ENCODE measurements at regions not wholly inside any gene's neighbourhood (a gene's known extent, or its start where the extent isn't known, plus 50 kb on each side); places are given as distances from the start of the nearest gene placed in this dataset.

- no peak for DNase-seq (ENCODE audit: extremely low read depth in 1 of 4, low spot score in 3 of 4)
- H3K79me2 ChIP-seq (ENCODE audit: control insufficient read depth, insufficient read depth, low read length), result no peaks in the 10 kb centered on the region
- no peaks in the 10 kb centered on the region for H3K9me1 ChIP-seq (ENCODE audit: control insufficient read depth, insufficient read depth, low read length)
- H3K27ac ChIP-seq (ENCODE audit: extremely low read depth, low read depth, low read length), result no peak overlapping the region
- no TSS peak for BruUV-seq (replicated peaks)
- no peak for FAIRE-seq
- ATAC-seq, result no peak
- intact Hi-C loops (cut with micrococcal nuclease), result no loop called here
- 0% methylated on average over 2 of the region's 2 CpGs for WGBS (ENCODE audit: insufficient coverage, low coverage, missing lambda C conversion rate)
- no peaks in the 10 kb centered on the region for H3K4me1 ChIP-seq (replicated peaks in 1 of 2; ENCODE audit: control insufficient read depth in 2 of 2, insufficient read depth in 2 of 2, low read length in 2 of 2)
- H4K20me1 ChIP-seq (replicated peaks; ENCODE audit: control insufficient read depth, insufficient read depth, low read length), result no peaks in the 10 kb centered on the region
- H3K9ac ChIP-seq (ENCODE audit: insufficient read depth in 1 of 2, low read depth in 2 of 2, low read length in 2 of 2), result no peak overlapping the region
- no peaks in the 10 kb centered on the region for H3K36me3 ChIP-seq (ENCODE audit: control insufficient read depth, insufficient read depth, low read length)
- in situ Hi-C loops (cut with MboI), result no loop called here
- ChIA-PET POLR2A (no interaction called here), CTCF (ENCODE audit: low intra/inter-chr PET ratio) (no interaction called here)
- TF ChIP-seq FOXK1 (CRISPR knock-in tag; IDR thresholded peaks at IDR 0.05; ENCODE audit: borderline replicate concordance), result no peak
- TF ChIP-seq, protein P1, sequence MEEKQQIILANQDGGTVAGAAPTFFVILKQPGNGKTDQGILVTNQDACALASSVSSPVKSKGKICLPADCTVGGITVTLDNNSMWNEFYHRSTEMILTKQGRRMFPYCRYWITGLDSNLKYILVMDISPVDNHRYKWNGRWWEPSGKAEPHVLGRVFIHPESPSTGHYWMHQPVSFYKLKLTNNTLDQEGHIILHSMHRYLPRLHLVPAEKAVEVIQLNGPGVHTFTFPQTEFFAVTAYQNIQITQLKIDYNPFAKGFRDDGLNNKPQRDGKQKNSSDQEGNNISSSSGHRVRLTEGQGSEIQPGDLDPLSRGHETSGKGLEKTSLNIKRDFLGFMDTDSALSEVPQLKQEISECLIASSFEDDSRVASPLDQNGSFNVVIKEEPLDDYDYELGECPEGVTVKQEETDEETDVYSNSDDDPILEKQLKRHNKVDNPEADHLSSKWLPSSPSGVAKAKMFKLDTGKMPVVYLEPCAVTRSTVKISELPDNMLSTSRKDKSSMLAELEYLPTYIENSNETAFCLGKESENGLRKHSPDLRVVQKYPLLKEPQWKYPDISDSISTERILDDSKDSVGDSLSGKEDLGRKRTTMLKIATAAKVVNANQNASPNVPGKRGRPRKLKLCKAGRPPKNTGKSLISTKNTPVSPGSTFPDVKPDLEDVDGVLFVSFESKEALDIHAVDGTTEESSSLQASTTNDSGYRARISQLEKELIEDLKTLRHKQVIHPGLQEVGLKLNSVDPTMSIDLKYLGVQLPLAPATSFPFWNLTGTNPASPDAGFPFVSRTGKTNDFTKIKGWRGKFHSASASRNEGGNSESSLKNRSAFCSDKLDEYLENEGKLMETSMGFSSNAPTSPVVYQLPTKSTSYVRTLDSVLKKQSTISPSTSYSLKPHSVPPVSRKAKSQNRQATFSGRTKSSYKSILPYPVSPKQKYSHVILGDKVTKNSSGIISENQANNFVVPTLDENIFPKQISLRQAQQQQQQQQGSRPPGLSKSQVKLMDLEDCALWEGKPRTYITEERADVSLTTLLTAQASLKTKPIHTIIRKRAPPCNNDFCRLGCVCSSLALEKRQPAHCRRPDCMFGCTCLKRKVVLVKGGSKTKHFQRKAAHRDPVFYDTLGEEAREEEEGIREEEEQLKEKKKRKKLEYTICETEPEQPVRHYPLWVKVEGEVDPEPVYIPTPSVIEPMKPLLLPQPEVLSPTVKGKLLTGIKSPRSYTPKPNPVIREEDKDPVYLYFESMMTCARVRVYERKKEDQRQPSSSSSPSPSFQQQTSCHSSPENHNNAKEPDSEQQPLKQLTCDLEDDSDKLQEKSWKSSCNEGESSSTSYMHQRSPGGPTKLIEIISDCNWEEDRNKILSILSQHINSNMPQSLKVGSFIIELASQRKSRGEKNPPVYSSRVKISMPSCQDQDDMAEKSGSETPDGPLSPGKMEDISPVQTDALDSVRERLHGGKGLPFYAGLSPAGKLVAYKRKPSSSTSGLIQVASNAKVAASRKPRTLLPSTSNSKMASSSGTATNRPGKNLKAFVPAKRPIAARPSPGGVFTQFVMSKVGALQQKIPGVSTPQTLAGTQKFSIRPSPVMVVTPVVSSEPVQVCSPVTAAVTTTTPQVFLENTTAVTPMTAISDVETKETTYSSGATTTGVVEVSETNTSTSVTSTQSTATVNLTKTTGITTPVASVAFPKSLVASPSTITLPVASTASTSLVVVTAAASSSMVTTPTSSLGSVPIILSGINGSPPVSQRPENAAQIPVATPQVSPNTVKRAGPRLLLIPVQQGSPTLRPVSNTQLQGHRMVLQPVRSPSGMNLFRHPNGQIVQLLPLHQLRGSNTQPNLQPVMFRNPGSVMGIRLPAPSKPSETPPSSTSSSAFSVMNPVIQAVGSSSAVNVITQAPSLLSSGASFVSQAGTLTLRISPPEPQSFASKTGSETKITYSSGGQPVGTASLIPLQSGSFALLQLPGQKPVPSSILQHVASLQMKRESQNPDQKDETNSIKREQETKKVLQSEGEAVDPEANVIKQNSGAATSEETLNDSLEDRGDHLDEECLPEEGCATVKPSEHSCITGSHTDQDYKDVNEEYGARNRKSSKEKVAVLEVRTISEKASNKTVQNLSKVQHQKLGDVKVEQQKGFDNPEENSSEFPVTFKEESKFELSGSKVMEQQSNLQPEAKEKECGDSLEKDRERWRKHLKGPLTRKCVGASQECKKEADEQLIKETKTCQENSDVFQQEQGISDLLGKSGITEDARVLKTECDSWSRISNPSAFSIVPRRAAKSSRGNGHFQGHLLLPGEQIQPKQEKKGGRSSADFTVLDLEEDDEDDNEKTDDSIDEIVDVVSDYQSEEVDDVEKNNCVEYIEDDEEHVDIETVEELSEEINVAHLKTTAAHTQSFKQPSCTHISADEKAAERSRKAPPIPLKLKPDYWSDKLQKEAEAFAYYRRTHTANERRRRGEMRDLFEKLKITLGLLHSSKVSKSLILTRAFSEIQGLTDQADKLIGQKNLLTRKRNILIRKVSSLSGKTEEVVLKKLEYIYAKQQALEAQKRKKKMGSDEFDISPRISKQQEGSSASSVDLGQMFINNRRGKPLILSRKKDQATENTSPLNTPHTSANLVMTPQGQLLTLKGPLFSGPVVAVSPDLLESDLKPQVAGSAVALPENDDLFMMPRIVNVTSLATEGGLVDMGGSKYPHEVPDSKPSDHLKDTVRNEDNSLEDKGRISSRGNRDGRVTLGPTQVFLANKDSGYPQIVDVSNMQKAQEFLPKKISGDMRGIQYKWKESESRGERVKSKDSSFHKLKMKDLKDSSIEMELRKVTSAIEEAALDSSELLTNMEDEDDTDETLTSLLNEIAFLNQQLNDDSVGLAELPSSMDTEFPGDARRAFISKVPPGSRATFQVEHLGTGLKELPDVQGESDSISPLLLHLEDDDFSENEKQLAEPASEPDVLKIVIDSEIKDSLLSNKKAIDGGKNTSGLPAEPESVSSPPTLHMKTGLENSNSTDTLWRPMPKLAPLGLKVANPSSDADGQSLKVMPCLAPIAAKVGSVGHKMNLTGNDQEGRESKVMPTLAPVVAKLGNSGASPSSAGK (IDR thresholded peaks at IDR 0.05), result no peak
- no peak overlapping the region for H3K4me3 ChIP-seq
- H3K27me3 ChIP-seq (ENCODE audit: control insufficient read depth in 2 of 2, insufficient read depth in 2 of 2, low read length in 2 of 2), result no peaks in the 10 kb centered on the region
- no peak overlapping the region for H3K4me2 ChIP-seq (ENCODE audit: insufficient read depth, low read length)
- no peak overlapping the region for H2AFZ ChIP-seq (ENCODE audit: low read depth, low read length)
- H3K9me3 ChIP-seq (replicated peaks; ENCODE audit: control insufficient read depth, insufficient read depth, low read depth, low read length), result no peaks in the 10 kb centered on the region
These were observed 495.2 kb upstream of the TPK1 start for GRCh38 chr7:145331076-145331475.

Data from K562 (cell line).